Epithelial cell of esophagus (primary cell): ENCODE measurements at regions not wholly inside any gene's neighbourhood (a gene's known extent, or its start where the extent isn't known, plus 50 kb on each side); places are given as distances from the start of the nearest gene placed in this dataset.

ENCODE experiments used
- DNase-seq: peaks from one replicate; pipeline ENCODE4 v3.0.0; 2010; ENCODE audit warnings: low read depth
- H3K4me3 ChIP-seq: 2 replicates; pipeline ENCODE4 v1.5.1; 2011; ENCODE audit warnings: mild to moderate bottlenecking, low read length, control low read depth
- CTCF ChIP-seq: IDR thresholded peaks from 2 replicates; pipeline ENCODE4 v1.5.1; 2011; ENCODE audit warnings: low read depth, mild to moderate bottlenecking, low read length, control low read depth, inconsistent platforms; ENCODE audit not compliant: insufficient read depth; ENCODE audit errors: missing control alignments

- DNase-seq = peak; percentile 17
- no peak for TF ChIP-seq CTCF
- H3K4me3 ChIP-seq = no peak overlapping the region
Measured at GRCh38 chr1:79920960-79921669, 914.6 kb upstream of the ADGRL4 start.

- H3K4me3 ChIP-seq = no peak overlapping the region
- no peak for DNase-seq
- no peak for TF ChIP-seq CTCF
Measured at GRCh38 chr1:79914896-79915295, 908.4 kb upstream of the ADGRL4 start.

GRCh38 chr1:79912813-79913212, 906.3 kb upstream of the ADGRL4 start:
- no peak for DNase-seq
- H3K4me3 ChIP-seq = no peak overlapping the region
- TF ChIP-seq CTCF = no peak

- no peak for DNase-seq
- no peak for TF ChIP-seq CTCF
- no peak overlapping the region for H3K4me3 ChIP-seq
Measured at GRCh38 chr1:79903321-79903720, 896.8 kb upstream of the ADGRL4 start.

- no peak for DNase-seq
- no peak for TF ChIP-seq CTCF
Measured at GRCh38 chr1:79902418-79902817, 895.9 kb upstream of the ADGRL4 start.

GRCh38 chr1:79899914-79900313, 893.4 kb upstream of the ADGRL4 start:
- no peak for TF ChIP-seq CTCF
- DNase-seq = peak; percentile 81
- no peak overlapping the region for H3K4me3 ChIP-seq

More at GRCh38 chr1:79902418-79902817, 895.9 kb upstream of the ADGRL4 start:
- no peak overlapping the region for H3K4me3 ChIP-seq

- no peak for DNase-seq
- H3K4me3 ChIP-seq = no peak overlapping the region
- no peak for TF ChIP-seq CTCF
Measured at GRCh38 chr1:79896140-79896539, 889.6 kb upstream of the ADGRL4 start.
